KG1 (cell line): ENCODE measurements at regions not wholly inside any gene's neighbourhood (a gene's known extent, or its start where the extent isn't known, plus 50 kb on each side); places are given as distances from the start of the nearest gene placed in this dataset.
"Not testable (repeated sequence)": the region's sequence is repeated elsewhere in the genome, so short reads cannot be mapped to it uniquely, and the experiment has no call there.

Source experiments
- DNase-seq: peaks from one replicate; lab custom pipeline; 2025; lab: John Stamatoyannopoulos, UW

DNA sequence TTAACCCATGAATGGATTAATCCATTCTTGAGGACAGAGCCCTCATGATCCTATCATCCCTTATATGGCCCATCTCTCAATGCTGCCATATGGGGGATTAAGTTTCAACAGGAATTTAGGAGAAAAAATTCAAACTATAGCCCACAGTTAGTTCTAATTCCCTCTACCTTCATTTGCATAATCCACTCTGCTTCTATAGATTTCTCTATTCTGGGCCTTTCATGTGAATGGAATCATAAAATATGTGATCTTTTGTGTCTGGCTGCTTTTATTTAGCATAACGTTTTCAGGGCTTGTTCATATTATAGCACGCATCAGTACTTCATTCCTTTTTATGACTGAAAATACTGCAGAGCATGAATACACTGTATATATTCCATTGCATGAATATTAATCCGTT is 55.4 kb downstream of the CTSL start:
- DNase-seq, result no peak

DNA sequence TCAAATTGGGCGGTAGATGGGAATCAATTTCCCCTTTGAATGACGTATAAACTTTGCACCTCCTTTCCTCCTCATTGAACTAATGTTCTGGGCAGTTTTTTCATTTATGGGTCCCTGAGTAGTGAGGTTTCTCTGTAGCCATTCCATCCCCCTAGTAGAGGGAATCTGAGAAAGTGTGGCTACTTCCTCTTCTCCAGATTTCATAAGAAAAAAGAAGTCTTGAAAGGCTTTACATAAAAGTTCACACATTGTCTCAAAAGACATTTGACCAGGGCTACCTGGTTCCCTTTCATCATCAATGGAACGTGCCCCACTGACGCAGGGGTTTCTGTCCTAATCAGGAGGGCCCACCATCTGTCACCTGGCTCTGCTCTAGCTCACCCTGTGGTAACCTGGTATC is 57.3 kb downstream of the CTSL start:
- no peak for DNase-seq

DNA sequence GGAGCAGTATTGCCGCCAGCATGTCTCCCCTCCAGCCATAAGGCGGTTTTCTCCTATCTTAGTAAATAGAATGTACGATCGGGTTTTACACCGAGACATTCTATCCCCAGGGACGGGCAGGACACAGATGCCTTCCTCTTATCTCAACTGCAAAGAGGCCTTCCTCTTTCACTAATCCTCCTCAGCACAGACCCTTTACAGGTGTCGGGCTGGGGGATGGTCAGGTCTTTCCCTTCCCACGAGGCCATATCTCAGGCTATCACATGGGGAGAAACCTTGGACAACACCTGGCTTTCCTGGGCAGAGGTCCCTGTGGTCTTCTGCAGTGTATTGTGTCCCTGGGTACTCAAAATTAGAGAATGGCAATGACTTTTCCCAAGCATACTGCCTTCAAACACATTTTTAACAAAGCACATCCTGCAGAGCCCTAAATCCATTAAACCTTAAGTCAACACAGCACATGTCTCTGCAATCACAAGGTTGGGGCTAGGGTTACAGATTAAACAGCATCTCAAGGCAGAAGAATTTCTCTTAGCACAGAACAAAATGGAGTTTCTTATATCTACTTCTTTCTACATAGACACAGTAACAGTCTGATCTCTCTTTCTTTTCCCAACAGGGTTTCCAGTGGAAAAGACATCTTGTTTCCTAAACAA is 59.5 kb downstream of the CTSL start:
- DNase-seq, result not testable (repeated sequence)

GRCh38 chr9:87786423-87786822 is 60.5 kb downstream of the CTSL start:
- no peak for DNase-seq

DNA sequence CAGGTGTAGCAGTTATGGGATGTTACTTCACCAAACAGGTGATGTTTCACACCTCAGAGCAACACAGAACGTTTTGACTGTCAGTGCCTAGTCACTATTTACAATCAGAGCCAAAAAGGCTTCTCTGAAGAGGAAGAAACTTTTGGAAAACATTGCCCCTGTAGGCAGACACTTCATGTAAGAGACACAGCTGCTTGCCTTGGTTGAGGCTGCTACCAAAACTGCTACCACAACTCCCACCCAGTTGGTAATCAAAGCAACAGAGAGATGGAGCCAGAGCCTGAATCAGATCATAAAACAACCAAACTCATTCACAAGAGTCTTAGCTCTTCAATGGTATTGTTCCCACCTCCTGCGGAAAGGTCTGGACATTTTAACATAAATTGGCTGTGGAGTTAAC is 61.0 kb downstream of the CTSL start:
- no peak for DNase-seq

DNA sequence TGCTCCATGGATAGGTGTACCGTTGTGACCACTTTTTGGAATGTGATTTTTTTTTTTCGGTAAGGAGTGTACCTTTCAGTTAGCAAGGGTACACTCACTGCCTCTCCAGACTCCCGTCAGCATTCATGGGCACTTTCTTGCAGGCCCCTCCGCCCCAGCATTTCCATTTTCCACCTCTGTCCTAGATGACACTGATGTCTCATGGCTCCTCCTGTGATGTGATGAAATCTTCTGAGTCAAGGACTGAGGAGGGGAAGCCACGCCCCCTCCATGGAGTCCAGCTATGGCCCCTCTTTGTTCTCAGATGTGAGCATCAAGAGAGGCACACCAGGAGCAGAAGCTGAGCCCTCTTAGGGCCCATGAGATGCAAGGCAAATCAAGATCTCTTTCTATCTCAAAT is 61.8 kb downstream of the CTSL start:
- DNase-seq, result no peak

DNA sequence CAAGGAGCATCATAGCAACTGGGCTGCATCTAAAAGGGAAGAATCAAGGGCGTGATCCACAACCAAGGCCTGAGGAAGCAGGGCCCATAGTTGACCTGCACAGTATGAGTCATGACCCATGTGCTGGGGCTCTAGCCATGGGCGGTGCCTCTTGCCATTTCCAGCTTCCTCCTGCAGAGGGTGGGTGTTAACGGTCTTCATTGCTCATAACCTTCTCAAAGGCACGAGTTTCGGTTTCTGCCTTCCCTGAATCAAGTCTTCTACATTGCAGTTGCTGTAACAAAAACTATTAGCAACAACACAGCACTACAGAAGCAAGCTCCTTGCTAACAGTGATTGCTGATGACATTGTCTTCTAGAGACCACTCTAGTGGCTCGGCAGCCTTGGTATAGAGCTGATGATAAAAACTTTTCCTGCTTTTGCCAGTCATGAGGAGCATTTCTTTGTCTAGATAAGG is 66.9 kb downstream of the CTSL start:
- DNase-seq, result no peak

- DNase-seq, result no peak
These were observed 67.4 kb downstream of the CTSL start for GRCh38 chr9:87793292-87793691.

DNA sequence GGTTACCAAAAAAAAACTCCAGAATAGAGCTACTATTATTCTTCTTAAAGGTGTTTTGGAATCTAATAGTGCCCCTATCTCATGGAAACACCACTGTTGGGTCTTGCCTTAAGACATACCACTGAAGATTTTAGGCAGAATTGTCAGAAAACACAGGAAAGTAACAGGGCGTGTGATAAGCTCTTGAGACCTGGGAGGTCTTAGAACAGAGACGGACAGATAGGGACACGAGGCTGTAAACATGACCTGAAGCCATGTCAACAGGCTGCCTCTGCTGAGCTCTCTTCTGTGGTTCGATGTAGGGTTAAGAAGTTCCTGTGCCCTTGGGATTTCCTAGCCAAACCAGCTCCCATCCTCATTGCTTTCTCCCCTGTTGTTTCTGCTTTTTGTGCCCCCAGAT is 69.3 kb downstream of the CTSL start:
- DNase-seq, result no peak

DNA sequence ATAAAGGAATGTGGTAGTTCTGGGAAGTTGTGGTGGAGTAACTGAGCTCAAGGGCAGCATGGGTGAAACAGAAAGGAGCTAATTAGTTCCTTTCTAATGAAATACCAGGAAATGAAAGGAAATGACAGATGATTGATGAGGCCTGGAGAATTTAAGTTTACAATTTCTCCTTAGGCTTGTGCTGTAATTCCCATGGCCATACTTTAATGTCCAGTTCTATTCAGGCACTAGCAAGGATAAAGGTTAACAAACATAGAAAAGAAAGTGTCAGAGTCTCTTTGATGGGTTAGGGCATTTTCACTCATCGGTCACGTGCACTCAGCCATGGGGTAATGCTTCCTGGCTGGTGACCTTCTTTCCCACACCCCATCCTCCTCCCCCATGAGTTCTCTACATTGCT is 70.3 kb downstream of the CTSL start:
- no peak for DNase-seq

- no peak for DNase-seq
These were observed 72.4 kb downstream of the CTSL start for GRCh38 chr9:87798261-87798833.

DNA sequence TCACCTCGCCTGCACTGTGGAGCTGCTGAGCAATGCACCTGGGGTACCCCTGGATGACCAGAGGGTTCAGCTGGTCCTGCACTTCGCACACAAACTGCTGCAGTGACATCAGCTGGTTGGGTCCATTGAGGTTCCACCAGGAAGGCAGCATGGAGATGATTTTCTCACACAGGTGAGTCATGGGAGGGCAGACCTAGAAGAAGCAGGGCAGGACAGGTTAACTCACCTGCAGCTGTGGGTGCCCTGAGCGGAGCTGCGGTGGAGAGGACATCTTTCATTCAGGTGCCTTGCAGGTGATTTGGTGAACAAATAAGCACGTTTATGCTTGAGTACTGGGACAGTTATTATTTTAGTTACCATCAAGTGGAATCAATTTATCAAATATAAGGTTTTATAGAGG is 73.6 kb downstream of the CTSL start:
- no peak for DNase-seq

- DNase-seq, result no peak
These were observed 74.5 kb downstream of the CTSL start for GRCh38 chr9:87800456-87800855.

- no peak for DNase-seq
These were observed 75.1 kb downstream of the CTSL start for GRCh38 chr9:87801013-87801412.

- no peak for DNase-seq
These were observed 77.2 kb downstream of the CTSL start for GRCh38 chr9:87803166-87803565.

DNA sequence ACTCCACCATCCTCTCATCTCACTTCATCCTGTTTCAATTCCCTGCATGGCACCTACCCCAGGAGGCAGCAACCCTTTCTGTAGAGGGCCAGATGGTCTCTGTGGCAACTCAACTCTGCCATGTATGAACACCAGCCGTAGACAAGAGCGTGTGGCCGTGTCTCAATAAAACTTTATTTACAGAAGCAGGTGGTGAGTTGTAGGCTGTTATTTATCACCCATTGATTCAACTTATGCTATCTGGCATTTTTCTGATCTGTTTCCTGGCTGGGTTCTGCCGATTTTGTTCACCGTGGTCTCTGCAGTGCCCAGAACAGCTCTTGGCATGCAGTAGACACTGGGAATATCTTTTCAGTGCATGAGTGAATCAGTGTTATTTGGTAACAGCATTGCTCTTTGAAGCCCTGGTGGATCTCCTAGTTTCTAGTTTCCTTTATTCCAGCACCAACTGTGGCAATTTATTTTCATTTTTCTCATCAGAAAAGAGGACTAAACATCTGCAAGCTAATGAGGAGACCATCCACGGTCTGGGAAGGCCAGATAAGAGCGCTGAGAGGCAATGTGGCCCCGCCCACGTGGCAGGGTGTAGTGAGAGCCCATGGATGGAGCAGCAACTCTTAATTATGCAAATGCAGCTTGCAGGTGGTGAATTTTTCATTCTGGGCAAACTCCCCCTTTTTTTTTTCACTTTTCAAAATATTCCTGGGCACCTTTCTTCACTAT is 77.9 kb downstream of the CTSL start:
- no peak for DNase-seq

DNA sequence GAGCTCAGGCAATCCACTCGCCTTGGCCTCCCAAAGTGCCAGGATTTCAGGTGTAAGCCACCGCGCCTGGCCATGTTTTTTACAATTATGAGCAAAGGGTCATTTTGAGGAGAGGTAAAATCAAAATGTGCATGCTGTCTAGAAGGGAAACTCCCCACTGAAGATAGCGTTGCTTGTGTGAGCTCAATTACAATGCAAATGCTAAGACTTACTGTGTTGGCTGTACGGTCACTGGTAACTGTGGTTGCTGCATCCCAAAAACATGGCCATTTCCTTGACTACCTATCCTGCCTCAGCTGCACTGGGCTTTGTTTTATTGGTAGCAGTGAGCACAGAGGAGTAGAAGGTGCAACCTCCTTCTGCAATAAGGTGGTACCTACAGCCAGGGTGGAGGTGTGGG is 77.4 kb upstream of the SPATA31E1 start:
- no peak for DNase-seq

DNA sequence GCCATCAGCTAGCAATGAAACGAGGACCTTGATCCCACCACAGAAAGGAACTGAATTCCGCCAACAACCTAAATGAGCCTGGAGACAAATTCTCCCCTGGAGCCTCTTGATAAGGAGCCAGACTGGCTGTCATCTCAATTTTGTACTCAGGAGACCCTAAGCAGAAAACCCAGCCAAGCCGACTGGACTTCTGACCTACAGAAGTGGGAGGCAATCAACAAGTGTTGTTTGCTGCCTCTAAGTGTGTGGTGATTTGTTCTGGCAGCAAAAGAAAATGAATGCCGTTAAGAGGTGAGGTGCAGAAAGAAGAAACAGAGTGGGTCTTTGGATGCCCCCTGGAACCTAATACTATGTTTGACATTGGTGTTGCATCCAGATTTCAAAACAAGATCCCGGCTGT is 72.7 kb upstream of the SPATA31E1 start:
- no peak for DNase-seq

DNA sequence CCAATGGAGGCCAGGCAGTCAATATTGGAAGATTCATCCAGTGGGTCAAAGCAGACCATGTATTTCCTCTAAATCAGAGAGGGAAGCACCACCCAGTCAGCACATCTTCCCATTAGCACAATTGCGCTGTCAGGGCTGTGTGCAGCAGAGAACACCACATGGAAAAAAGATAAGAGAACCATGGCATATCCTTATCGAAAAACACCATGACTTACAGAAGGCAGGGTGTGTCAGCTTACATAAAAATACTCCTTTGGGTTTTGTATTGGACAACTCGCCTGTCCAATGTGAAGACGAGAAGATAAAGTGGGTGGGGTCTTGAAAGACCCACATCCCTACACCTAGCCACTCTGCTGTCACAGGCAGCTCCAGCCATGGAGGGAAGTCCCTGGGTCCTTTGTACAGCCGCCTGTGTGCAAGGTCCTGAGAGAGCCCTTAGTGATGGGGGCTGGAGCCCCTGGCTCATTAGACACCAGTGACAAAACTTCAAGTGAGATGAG is 71.9 kb upstream of the SPATA31E1 start:
- no peak for DNase-seq

- peak; percentile 7 for DNase-seq
These were observed 70.1 kb upstream of the SPATA31E1 start for GRCh38 chr9:87812375-87813118.

DNA sequence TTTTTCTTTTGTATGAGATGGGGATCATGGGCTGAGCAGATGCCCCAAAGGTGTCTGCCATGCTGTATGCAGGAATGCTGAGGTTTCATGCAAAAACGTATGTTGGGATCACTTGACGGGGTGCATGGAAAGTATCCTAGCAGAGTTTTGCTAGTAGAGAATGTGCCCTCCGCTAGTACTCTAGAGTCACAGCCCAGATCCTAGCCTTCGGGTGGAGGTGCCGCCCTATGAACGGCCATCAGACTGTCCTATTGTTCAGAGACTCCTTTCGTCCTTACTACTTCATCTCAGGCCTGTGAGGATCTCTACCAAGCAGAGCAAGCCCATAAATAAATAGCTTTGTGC is 69.6 kb upstream of the SPATA31E1 start:
- DNase-seq, result no peak

- DNase-seq, result no peak
These were observed 66.6 kb upstream of the SPATA31E1 start for GRCh38 chr9:87816036-87816435.

DNA sequence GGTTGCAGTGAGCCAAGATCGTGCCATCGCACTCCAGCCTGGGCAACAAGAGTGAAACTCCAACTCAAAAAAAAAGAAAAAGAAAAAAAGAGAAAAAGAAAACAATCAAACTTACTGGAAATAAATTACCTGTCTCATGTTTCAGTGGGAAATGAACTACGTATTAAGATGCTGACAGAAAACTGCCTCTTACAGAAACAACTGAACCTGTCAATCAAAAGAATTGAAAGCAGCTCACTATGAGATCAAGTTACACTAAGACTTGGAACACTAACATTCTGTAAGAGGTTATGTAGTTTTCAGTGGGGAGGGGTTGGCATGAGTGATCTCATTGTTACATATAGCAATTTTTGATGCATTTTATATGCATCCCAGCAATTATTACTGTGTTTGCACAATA is 64.4 kb upstream of the SPATA31E1 start:
- no peak for DNase-seq
